GM12891 (cell line): ENCODE measurements at regions not wholly inside any gene's neighbourhood (a gene's known extent, or its start where the extent isn't known, plus 50 kb on each side); places are given as distances from the start of the nearest gene placed in this dataset.

ENCODE experiments used
- POLR2A ChIP-seq: IDR thresholded peaks from 2 replicates; pipeline ENCODE4 v1.6.1; 2011; ENCODE audit warnings: low read depth, low read length, control low read depth
- POU2F2 ChIP-seq: IDR thresholded peaks from 2 replicates; pipeline ENCODE4 v1.6.1; 2011; ENCODE audit warnings: low read depth, mild to moderate bottlenecking, control low read depth, low read length, moderate library complexity

GRCh38 chrX:112967903-112968302 is 127.3 kb upstream of the AMOT start:
- TF ChIP-seq POLR2A (no peak), POU2F2 (no peak)
